PC-3 (cell line): ENCODE measurements at regions not wholly inside any gene's neighbourhood (a gene's known extent, or its start where the extent isn't known, plus 50 kb on each side); places are given as distances from the start of the nearest gene placed in this dataset.

Experiments used
- ATAC-seq: fragments of 200-7000 bp; cut with Tn5 transposase; 2 replicates; pipeline ENCODE4 v1.9.1; 2020; ENCODE audit warnings: mild to moderate bottlenecking, moderate library complexity
- BruUV-seq: library from RNA; stranded (reverse); fragments of 400-500 nt; replicated peaks from 2 replicates; lab custom pipeline; 2021; lab: Mats Ljungman, UMichigan
- CTCF ChIA-PET: fragments of 300-600 bp; sonication (Branson Sonifier 250); formaldehyde crosslinking; loops from one replicate; lab custom pipeline; 2022; ENCODE audit warnings: antibody characterized with exemption; lab: Charles Lee
- POLR2A ChIA-PET: fragments of 300-600 bp; sonication (Branson Sonifier 250); formaldehyde crosslinking; loops from one replicate; lab custom pipeline; 2022; ENCODE audit warnings: antibody characterized with exemption; ENCODE audit not compliant: unreplicated experiment; lab: Charles Lee
- DNase-seq: peaks from one replicate; pipeline ENCODE4 v3.0.0-alpha.2; 2015
- H2AFZ ChIP-seq: fragments of 300-600 bp; sonication (generic); 2 replicates; pipeline ENCODE4 v1.6.0; 2016; ENCODE audit warnings: antibody characterized with exemption, low read length
- H3F3A ChIP-seq: fragments of 300-600 bp; sonication (generic); one replicate; pipeline ENCODE4 v1.6.0; 2017; ENCODE audit warnings: antibody characterized with exemption, low read length, control low read depth, mild to moderate bottlenecking; ENCODE audit not compliant: unreplicated experiment
- H3K27ac ChIP-seq: fragments of 300-600 bp; sonication (generic); 2 replicates; pipeline ENCODE4 v1.5.1; 2016; ENCODE audit warnings: mild to moderate bottlenecking, low read length
- H3K27me3 ChIP-seq: fragments of 300-600 bp; sonication (generic); 2 replicates; pipeline ENCODE4 v1.6.1; 2016; ENCODE audit warnings: low read length, mixed read lengths
- H3K36me3 ChIP-seq: fragments of 300-600 bp; sonication (generic); 2 replicates; pipeline ENCODE4 v1.6.1; 2016; ENCODE audit warnings: low read depth, mixed run types, low read length, mixed read lengths
- H3K4me1 ChIP-seq: fragments of 300-600 bp; sonication (generic); 2 replicates; pipeline ENCODE4 v1.5.1; 2016; ENCODE audit warnings: low read length; ENCODE audit not compliant: insufficient read depth
- H3K4me2 ChIP-seq: fragments of 300-600 bp; sonication (generic); 2 replicates; pipeline ENCODE4 v1.6.0; 2016; ENCODE audit warnings: low read length
- H3K4me3 ChIP-seq: fragments of 300-600 bp; sonication (generic); 2 replicates; pipeline ENCODE4 v1.5.1; 2016; ENCODE audit warnings: mild to moderate bottlenecking, low read length, mixed read lengths
- H3K79me2 ChIP-seq: fragments of 300-600 bp; sonication (generic); 2 replicates; pipeline ENCODE4 v1.6.1; 2017; ENCODE audit warnings: low read length, mixed read lengths
- H3K9ac ChIP-seq: fragments of 300-600 bp; sonication (generic); 2 replicates; pipeline ENCODE4 v1.6.0; 2016; ENCODE audit warnings: mild to moderate bottlenecking, low read length
- H3K9me2 ChIP-seq: fragments of 300-600 bp; sonication (generic); replicated peaks from 2 replicates; pipeline ENCODE4 v1.6.1; 2016; ENCODE audit warnings: mixed run types, low read length, mixed read lengths
- H3K9me3 ChIP-seq: fragments of 300-600 bp; sonication (generic); 2 replicates; pipeline ENCODE4 v1.6.1; 2016; ENCODE audit warnings: low read length, mixed read lengths
- H4K20me1 ChIP-seq: fragments of 300-600 bp; sonication (generic); 2 replicates; pipeline ENCODE4 v1.6.1; 2016; ENCODE audit warnings: low read length, mixed read lengths
- EZH2 ChIP-seq: fragments of 300-600 bp; sonication (generic); IDR thresholded peaks from one replicate; pipeline ENCODE4 v1.6.1; 2017; ENCODE audit warnings: antibody characterized with exemption, mild to moderate bottlenecking, low read length; ENCODE audit not compliant: unreplicated experiment
- EZH2phosphoT487 ChIP-seq: fragments of 300-600 bp; sonication (generic); IDR thresholded peaks from 2 replicates; pipeline ENCODE4 v1.6.1; 2018; ENCODE audit warnings: mild to moderate bottlenecking, antibody characterized with exemption, low read length, borderline replicate concordance
- intact Hi-C: fragments of 100-400 bp; cut with micrococcal nuclease; formaldehyde crosslinking; loops from 2 replicates; pipeline ENCODE4 v1.9.0; 2023
- TF ChIP-seq, protein P1 (sequence below): fragments of 300-600 bp; sonication (generic); conservative IDR thresholded peaks from 2 replicates; pipeline ENCODE4 v1.5.1; 2017; ENCODE audit warnings: antibody characterized with exemption, low read depth, mild to moderate bottlenecking, low read length

DNA sequence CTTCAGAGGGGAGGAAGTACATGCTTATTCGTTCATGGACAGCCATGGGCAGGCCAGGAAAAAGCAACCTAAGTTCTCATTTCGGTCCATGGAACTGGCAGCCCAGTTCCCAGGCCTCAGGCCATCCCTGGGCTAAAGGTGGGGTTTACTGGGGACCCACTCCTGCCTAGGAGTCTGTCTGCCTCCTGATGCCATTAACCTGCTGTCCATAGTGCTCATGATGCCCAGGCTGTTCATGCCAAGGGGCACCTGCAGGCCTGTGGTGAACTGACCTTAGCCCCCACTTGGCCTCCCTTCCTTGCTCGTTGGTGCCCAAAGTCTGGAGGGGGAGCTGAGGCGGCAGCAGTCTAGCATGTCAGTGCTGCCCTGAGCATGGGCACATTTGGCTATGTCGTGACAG, 450.2 kb upstream of the MBL2 start:
- no TSS peak for BruUV-seq
- Histone ChIP-seq H3K36me3 (no peaks in the 10 kb centered on the region), H3K4me3 (no peak overlapping the region), H3K27me3 (no peaks in the 10 kb centered on the region), H3K4me1 (no peaks in the 10 kb centered on the region), H2AFZ (no peak overlapping the region), H3F3A (no peaks in the 10 kb centered on the region), H3K9ac (no peak overlapping the region), H3K9me3 (no peaks in the 10 kb centered on the region), H4K20me1 (no peaks in the 10 kb centered on the region), H3K27ac (no peak overlapping the region), H3K4me2 (no peak overlapping the region), H3K79me2 (no peaks in the 10 kb centered on the region), H3K9me2 (no peaks in the 10 kb centered on the region)
- DNase-seq: no peak
- TF ChIP-seq, protein P1, sequence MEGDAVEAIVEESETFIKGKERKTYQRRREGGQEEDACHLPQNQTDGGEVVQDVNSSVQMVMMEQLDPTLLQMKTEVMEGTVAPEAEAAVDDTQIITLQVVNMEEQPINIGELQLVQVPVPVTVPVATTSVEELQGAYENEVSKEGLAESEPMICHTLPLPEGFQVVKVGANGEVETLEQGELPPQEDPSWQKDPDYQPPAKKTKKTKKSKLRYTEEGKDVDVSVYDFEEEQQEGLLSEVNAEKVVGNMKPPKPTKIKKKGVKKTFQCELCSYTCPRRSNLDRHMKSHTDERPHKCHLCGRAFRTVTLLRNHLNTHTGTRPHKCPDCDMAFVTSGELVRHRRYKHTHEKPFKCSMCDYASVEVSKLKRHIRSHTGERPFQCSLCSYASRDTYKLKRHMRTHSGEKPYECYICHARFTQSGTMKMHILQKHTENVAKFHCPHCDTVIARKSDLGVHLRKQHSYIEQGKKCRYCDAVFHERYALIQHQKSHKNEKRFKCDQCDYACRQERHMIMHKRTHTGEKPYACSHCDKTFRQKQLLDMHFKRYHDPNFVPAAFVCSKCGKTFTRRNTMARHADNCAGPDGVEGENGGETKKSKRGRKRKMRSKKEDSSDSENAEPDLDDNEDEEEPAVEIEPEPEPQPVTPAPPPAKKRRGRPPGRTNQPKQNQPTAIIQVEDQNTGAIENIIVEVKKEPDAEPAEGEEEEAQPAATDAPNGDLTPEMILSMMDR: no peak
- TF ChIP-seq EZH2phosphoT487 (no peak), EZH2 (no peak)
- intact Hi-C loops: no loop called here
- ChIA-PET CTCF (no interaction called here), POLR2A (interaction anchor here (0.6 kb wide), 1 partner anchor 376 kb away, joined by 6 read pairs; no protein-coding TSS in a partner anchor)
- ATAC-seq: no peak

DNA sequence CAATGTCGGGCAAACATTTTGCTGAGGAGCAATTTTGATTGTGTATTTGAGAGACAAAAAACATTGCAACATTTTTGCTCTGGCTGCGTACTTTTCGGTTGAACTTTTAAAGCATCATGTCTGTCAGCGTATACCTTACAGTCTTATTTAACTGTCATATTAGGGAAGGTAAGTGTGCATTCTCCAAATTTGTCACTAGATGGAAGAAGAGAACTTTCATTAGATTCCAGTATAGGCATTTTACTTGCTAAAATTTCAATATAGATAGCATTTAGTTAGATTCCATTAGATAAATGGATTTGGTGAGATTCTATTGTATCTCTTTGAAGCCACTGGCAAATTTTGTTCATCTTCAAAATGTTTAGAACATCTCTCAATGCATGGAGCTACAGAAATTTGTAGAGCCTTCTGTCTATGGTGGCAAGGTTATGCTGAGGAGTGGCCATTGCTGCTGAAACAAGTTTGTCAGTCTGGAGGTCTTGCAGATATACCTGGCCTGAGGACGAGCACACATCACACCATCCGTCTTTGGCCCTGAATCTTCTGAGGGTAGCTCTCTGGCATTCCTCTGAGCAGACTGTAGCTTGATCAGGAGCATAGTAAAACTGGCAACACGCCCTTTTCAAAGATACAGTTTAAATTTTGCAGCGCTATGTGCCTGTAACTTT, 437.5 kb upstream of the MBL2 start:
- DNase-seq (peak; percentile 97), ATAC-seq (peak; percentile 96)
- ChIA-PET CTCF (interaction anchor here (0.5 to 2.3 kb wide), 10 partner anchors 27 to 392 kb away, joined by 3 to 18 read pairs (median 4); no protein-coding TSS in a partner anchor), POLR2A (interaction anchor here (0.6 kb wide), 1 partner anchor 7 kb away, joined by 3 read pairs; no protein-coding TSS in a partner anchor)
- Histone ChIP-seq H3K9me2 (no peaks in the 10 kb centered on the region), H4K20me1 (no peaks in the 10 kb centered on the region), H3F3A (no peaks in the 10 kb centered on the region), H3K4me2 (peak overlapping the region; percentile 15), H2AFZ (peak overlapping the region; percentile 20), H3K79me2 (no peaks in the 10 kb centered on the region), H3K36me3 (no peaks in the 10 kb centered on the region), H3K4me1 (no peaks in the 10 kb centered on the region), H3K9me3 (no peaks in the 10 kb centered on the region), H3K4me3 (no peak overlapping the region), H3K27ac (no peak overlapping the region), H3K27me3 (no peaks in the 10 kb centered on the region), H3K9ac (no peak overlapping the region)
- TF ChIP-seq EZH2phosphoT487 (no peak), EZH2 (no peak)
- TF ChIP-seq, protein P1: peak; percentile 99
- BruUV-seq: no TSS peak
- intact Hi-C loops: loop anchor here (1.0 to 5.0 kb wide), 10 partner anchors 105 to 1192 kb away; no protein-coding TSS in a partner anchor

DNA sequence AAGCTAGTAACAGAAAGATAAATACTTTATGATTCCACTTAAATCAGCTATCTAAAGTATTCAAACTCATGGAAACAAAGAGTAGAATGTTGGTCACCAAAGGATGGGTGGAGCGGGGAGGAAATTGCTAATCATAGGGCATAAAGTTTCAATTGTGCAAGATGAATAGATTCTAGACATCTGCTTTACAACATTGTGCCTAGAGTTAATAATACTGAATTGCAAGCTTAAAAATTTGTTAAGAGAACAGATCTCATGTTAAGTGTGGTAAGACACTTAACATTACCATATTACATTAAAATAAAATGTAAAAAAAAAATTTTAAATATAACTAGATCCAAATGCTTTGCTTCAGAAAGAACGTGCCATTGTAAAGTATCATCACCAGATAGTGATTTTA, 411.1 kb upstream of the MBL2 start:
- Histone ChIP-seq H3K9me3 (peaks cover 6% of the 10 kb centered on the region; the same call in 1 of the 2 replicates), H2AFZ (no peak overlapping the region), H3K4me2 (no peak overlapping the region), H3F3A (no peaks in the 10 kb centered on the region), H3K79me2 (no peaks in the 10 kb centered on the region), H4K20me1 (no peaks in the 10 kb centered on the region), H3K4me3 (no peak overlapping the region), H3K9ac (no peak overlapping the region), H3K36me3 (no peaks in the 10 kb centered on the region), H3K9me2 (no peaks in the 10 kb centered on the region), H3K4me1 (no peaks in the 10 kb centered on the region), H3K27me3 (no peaks in the 10 kb centered on the region), H3K27ac (no peak overlapping the region)
- TF ChIP-seq EZH2phosphoT487: no peak
- TF ChIP-seq, protein P1: no peak
- no peak for TF ChIP-seq EZH2
- intact Hi-C loops: no loop called here
- no peak for DNase-seq
- POLR2A ChIA-PET: no interaction called here
- CTCF ChIA-PET: no interaction called here
- ATAC-seq: no peak
- BruUV-seq: no TSS peak
